ENCODE measurements at regions not wholly inside any gene's neighbourhood (a gene's known extent, or its start where the extent isn't known, plus 50 kb on each side); places are given as distances from the start of the nearest gene placed in this dataset.

- no peak for DNase-seq (ENCODE audit: low spot score)
Measured at GRCh38 chr6:44715188-44715587, 327.7 kb downstream of the CDC5L start.

- no peak for DNase-seq (ENCODE audit: low spot score)
Measured at GRCh38 chr6:44715925-44716324, 328.4 kb downstream of the CDC5L start.

DNA sequence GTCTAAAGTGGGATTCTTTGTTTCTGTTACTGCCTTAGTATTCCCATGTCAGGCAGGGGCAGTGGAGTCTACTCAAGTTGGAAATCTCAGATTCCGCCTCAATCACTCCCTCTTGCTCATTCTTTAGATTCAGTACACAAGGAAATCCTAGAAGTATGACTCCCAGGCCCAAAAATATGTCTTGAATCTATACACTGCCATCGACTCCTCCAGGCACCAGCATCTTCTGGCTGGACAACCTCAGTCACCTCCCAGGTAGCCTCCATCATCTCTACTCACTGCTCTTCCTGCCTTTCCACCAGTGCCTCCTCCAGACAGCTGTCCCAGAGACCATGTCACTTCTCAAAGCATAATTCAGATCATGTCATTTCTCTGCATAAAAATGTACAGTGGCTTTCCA lies 329.9 kb downstream of the CDC5L start:
- DNase-seq (ENCODE audit: low spot score) = no peak

DNA sequence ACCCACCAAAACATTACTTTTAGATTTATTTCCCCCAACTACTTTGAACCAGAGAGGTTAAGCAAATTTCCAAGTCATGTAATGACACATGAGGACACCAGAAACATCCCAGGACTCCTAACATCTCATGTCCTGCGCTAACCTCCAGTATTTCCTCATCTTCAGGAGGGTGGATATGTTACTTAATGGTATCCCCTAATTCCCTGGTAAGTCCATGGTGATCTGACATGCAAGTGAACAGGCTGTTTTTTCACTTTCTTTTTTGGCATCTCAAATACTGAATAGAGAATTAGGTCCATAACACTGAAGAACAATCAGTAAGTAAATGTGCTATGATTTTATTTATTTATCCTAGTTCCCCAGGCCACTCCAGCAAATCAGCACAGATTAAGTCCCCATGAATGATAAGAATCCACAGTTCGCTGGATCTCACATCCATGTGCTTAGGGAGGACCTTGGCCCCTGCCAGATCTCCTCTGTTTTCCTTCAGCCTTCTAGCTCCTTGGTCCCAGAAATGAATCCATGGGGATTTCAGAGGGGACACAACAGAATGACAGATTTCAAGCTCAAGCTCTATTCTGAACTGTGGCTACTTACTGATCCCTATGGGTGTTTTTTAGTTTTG lies 334.6 kb downstream of the CDC5L start:
- no peak for DNase-seq (ENCODE audit: low spot score)

- DNase-seq (ENCODE audit: low spot score) = no peak
Measured at GRCh38 chr6:44722736-44723135, 335.2 kb downstream of the CDC5L start.

GRCh38 chr6:44723439-44724197 lies 336.1 kb downstream of the CDC5L start:
- DNase-seq (ENCODE audit: low spot score) = no peak

GRCh38 chr6:44725070-44725469 lies 337.6 kb downstream of the CDC5L start:
- DNase-seq (ENCODE audit: low spot score) = no peak

- DNase-seq (ENCODE audit: low spot score) = no peak
Measured at GRCh38 chr6:44727651-44728630, 340.4 kb downstream of the CDC5L start.

DNA sequence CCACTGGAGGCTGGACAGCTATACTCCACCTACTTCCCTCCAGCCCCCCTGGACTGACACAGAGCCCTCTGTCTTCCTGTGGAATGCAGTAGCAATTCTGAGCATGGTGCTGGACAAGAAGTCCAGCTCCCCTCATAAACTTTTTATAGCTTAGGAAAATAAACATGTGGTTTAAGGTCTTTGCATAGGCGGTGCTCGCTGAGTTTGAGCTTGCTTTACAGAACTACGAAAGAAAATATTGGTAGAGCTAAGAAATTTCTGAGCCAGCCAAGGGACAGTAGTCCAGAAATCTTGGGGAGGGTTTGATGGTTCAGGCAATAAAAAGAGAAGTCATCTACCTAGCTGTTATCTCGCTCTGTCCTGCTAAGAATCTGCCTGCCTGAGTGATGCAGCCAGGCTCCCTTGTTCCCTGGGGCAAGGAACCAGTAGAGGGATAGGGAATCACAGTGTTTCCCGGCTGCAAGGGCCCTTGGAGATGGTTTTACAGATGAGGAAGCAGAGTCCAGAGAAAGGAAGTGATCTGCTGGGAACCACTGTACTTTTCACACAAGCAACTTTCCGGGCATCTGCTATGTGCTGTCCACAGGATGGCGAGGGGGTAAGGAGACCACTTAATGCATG lies 343.4 kb downstream of the CDC5L start:
- DNase-seq (ENCODE audit: low spot score) = no peak

DNA sequence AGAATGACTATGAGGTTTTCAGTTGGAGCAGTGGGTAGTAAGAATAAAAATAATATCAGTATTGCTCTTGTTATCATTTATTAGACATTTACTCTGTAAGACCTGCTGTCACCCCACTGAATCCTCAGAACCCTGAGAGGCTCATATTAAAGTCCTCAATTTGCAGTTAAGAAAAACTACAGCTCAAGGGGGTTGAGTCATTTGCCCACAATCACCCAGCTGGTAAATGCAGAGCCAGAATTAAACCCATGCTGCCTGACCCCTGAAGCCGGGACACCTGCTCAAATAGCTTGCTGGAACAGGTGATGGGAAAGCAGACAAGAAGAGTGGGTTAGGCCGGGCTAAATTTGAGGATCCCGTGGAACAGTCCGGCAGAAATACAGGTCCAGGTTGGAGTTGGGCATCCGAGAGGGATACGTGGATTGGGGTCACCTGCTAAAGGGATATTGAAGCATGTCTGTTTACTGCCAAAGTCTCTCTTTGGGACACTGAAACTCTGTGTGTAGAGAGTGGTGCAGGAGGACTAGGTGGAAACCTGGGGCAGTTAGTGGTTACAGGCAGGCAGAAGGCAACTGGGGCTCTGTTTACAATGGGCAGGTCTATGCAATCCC lies 344.1 kb downstream of the CDC5L start:
- DNase-seq (ENCODE audit: low spot score) = no peak

DNA sequence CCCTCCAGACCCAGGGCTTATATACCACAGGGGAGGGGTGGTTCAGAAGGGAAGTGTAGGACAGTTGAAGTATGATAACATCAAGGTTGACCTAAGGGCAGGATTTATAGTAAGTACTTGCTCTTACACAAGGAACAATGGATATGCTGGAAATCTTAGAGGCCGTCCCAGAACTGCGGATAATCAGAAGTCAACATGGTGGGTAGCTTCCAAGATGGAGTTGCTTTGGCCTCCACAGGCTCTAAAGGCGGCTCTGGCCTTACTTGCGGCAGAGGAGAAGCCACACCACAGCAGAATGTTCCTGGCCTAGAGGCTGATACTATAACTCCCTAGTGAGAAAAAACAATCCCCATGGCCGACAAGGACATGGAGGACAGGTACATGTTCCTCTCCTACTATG lies 344.7 kb downstream of the CDC5L start:
- no peak for DNase-seq (ENCODE audit: low spot score)

DNA sequence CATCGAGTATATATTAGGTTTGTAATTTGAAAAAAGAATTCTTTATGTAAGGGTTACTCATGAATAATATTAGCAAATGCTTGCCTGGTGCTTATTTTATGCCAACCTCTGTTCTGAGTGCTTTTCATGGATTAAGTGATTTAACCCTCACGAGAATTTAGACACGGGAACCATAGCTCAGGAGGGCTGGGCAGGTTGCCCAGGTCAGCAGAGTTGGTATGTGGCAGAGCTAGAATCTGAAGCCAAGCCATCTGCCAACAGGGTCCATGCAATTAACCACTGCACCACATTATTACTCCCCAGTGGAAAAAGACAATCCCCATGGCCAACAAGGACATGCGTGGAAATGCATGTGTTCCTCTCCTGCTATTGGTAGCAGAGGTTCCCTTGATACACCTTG lies 345.6 kb downstream of the CDC5L start:
- no peak for DNase-seq (ENCODE audit: low spot score)

DNA sequence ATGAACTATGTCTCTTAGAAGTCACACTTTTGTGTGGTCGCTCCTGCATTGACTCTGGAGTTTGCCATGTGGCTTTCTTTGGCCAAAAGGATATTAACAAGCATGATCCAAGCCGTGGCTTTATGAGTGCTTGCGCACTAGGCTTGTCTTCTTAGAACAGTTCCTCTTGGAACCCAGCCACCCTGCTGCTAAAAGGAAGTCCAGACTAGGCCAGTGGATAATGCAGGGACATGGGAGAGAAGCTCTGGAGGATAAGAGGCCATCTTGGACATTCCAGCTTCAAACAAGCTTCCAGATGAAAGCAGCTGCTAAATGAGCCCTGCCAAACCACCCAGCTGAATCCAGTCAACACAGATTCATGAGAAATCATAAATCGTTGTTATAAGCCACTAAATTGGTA lies 346.4 kb downstream of the CDC5L start:
- DNase-seq (ENCODE audit: low spot score) = no peak

DNA sequence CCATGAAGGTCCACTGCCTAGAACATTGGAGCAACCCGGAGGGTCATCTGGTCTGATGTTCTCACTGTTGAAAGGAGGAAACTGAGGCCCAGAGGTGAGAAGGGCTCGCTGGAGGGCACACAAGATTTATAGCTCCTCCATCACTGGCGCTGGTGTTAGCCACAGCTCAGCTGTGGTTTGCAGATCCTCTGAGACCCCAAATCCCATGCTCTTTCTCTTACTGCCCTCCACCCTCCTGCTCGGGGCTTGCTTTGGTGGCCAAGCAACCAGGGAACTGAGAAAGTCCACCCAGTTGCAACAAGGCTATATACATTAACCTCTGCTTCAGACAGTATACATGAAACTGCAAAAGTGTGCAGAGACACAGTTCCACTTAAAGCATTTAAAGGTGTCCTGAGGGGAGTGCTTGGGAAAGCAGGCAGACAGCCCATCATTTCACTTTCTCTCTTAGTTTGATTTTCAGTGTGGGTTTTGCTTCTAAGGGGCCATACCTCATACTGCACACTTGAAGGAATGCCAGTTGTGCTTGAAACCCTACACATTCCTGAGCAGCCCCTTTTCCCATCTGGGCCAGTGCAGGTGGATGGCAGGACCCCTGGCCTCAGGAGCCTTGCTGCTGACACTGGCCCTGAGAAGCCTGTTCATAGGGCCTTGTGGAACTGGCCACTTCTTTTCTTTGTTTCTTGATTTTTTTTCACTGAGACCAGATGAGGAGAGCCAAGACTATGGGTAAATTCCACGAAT lies 347.6 kb downstream of the CDC5L start:
- DNase-seq (ENCODE audit: low spot score) = no peak

GRCh38 chr6:44735630-44735963 lies 348.1 kb downstream of the CDC5L start:
- DNase-seq (ENCODE audit: low spot score) = no peak

DNA sequence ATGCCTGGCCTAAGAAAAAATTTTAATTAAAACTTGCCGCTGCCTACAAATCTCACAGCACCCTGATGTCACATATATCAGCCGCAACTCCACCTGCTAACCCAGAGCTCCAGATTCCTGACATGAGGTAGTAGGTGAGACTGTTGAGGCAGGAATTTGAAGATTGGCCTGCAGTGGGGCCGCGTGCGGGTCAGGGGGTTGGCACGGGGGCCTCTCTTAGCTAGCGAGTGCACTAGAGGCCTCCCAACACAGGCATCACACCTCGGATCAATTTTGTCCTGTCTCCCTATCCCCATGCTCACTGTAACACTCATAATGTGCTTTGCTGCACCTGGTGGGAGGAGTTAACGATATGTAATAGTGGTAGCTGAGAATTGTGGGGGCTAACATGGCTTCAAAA lies 349.8 kb downstream of the CDC5L start:
- DNase-seq (ENCODE audit: low spot score) = no peak

- DNase-seq (ENCODE audit: low spot score) = no peak
Measured at GRCh38 chr6:44737829-44738528, 350.5 kb downstream of the CDC5L start.

- no peak for DNase-seq (ENCODE audit: low spot score)
Measured at GRCh38 chr6:44738601-44739146, 351.2 kb downstream of the CDC5L start.

DNA sequence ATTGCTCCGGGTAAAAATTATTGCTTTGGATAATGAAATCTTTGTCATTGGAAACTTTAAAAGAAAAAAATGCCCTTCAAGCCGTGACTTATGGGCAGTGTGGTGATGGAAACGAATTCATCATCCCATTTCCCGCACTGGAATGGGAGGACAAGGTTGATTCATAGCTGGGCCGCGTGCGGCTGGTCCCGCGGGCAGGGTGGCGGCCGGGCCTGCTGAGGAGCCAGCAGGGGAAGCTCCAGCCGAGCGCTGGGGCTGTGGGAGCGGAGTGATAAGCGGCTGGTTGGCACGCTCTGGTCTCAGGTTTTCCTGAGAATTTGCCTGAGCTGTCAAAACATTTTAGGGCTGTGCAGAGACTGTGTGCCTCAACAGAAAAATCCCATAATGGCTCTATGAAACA lies 351.7 kb downstream of the CDC5L start:
- no peak for DNase-seq (ENCODE audit: low spot score)

- DNase-seq (ENCODE audit: low spot score) = no peak
Measured at GRCh38 chr6:44740566-44741120, 353.1 kb downstream of the CDC5L start.

All from CD4-positive, alpha-beta T cell treated with Interleukin-15 for 4 hours (primary cell).